A549 (cell line): ENCODE measurements at regions not wholly inside any gene's neighbourhood (a gene's known extent, or its start where the extent isn't known, plus 50 kb on each side); places are given as distances from the start of the nearest gene placed in this dataset.

Experiments
- ATAC-seq, 2 experiments: fragments of 200-7000 bp in 1 of 2; fragments of >200 bp in 1 of 2; cut with Nextera tagmentation in 1 of 2; cut with Tn5 transposase in 1 of 2; 3 replicates each; pipeline versions ENCODE4 v1.8.0 to v1.9.1; 2018 to 2020; ENCODE audit warnings: mild to moderate bottlenecking in 1 of 2, moderate library complexity in 1 of 2
- CTCF ChIA-PET: fragments of 300-600 bp; sonication (Branson Sonifier 250); formaldehyde crosslinking; extraction: SDS; loops from one replicate; lab custom pipeline; 2021; ENCODE audit warnings: antibody characterized with exemption, inconsistent platforms; lab: Yijun Ruan, JAX
- POLR2A ChIA-PET: fragments of 350-600 bp; formaldehyde crosslinking; extraction: SDS; loops from one replicate; lab custom pipeline; 2021; ENCODE audit warnings: antibody characterized with exemption, inconsistent platforms; lab: Yijun Ruan, JAX
- DNase-seq, 2 experiments: peaks; one replicate each; pipeline versions ENCODE4 v3.0.0 to v3.0.0-alpha.2; 2011 to 2016; ENCODE audit warnings: low read depth in 1 of 2, low spot score in 1 of 2
- FAIRE-seq: peaks from 2 replicates; lab custom pipeline; 2011; peaks lifted over from hg19 to GRCh38; lab: Jason Lieb, UNC
- H3K27ac ChIP-seq, 2 experiments: fragments of >200 bp; sonication (Bioruptor Twin); formaldehyde crosslinking; 3 replicates each; pipeline ENCODE4 v1.5.1; 2016 to 2017
- H3K4me1 ChIP-seq: fragments of >200 bp; sonication (Bioruptor Twin); formaldehyde crosslinking; 3 replicates; pipeline ENCODE4 v1.6.1; 2016
- H3K4me2 ChIP-seq: fragments of >200 bp; sonication (Bioruptor Twin); formaldehyde crosslinking; 3 replicates; pipeline ENCODE4 v1.6.1; 2016
- H3K4me3 ChIP-seq: fragments of >200 bp; sonication (Bioruptor Twin); formaldehyde crosslinking; 3 replicates; pipeline ENCODE4 v1.5.1; 2016
- H3K9me3 ChIP-seq: fragments of >200 bp; sonication (Bioruptor Twin); formaldehyde crosslinking; 3 replicates; pipeline ENCODE4 v1.6.1; 2016
- BHLHE40 ChIP-seq: IDR thresholded peaks from 2 replicates; pipeline ENCODE4 v1.6.1; 2012; ENCODE audit warnings: low read depth, low read length, inconsistent platforms
- CTCF ChIP-seq: fragments of >200 bp; sonication (Bioruptor Twin); formaldehyde crosslinking; IDR thresholded peaks from 3 replicates; pipeline ENCODE4 v1.5.1; 2016
- EHF ChIP-seq: fragments of 250-450 bp; sonication (Bioruptor Pico); IDR thresholded peaks from 2 replicates; pipeline ENCODE4 v1.5.0; 2020; ENCODE audit warnings: mild to moderate bottlenecking
- ELK1 ChIP-seq: fragments of 150-350 bp; IDR thresholded peaks from 2 replicates; pipeline ENCODE4 v1.6.1; 2014; ENCODE audit warnings: low read depth, mild to moderate bottlenecking, low read length
- EP300 ChIP-seq, 2 experiments: fragments of >200 bp; sonication (Bioruptor Twin); formaldehyde crosslinking; IDR thresholded peaks; 2 replicates in 1 of 2; 3 replicates in 1 of 2; pipeline ENCODE4 v1.6.1; 2016 to 2017
- ESRRA ChIP-seq: fragments of 150-350 bp; IDR thresholded peaks from 2 replicates; pipeline ENCODE4 v1.6.1; 2014; ENCODE audit warnings: mild to moderate bottlenecking, low read length, borderline replicate concordance
- FOSL2 ChIP-seq, 2 experiments: fragments of 450-650 bp in 1 of 2; fragments of >200 bp in 1 of 2; sonication (Bioruptor Twin) in 1 of 2; formaldehyde crosslinking; IDR thresholded peaks; 2 replicates each; pipeline versions ENCODE4 v1.5.0 to v1.6.1; 2016 to 2020; ENCODE audit warnings: mild to moderate bottlenecking in 1 of 2, moderate library complexity in 1 of 2
- HDAC2 ChIP-seq: fragments of 200-600 bp; sonication (generic); IDR thresholded peaks from 2 replicates; pipeline ENCODE4 v1.6.1; 2016
- HEYL ChIP-seq: fragments of 250-450 bp; sonication (Bioruptor Pico); IDR thresholded peaks from 2 replicates; pipeline ENCODE4 v1.8.0; 2021; ENCODE audit warnings: mild to moderate bottlenecking, moderate library complexity
- HMGXB4 ChIP-seq: fragments of 250-450 bp; sonication (Bioruptor Pico); IDR thresholded peaks from 2 replicates; pipeline ENCODE4 v1.5.0; 2021; ENCODE audit warnings: mild to moderate bottlenecking, moderate library complexity, borderline replicate concordance
- HOXB5 ChIP-seq: fragments of 250-450 bp; sonication (Bioruptor Pico); IDR thresholded peaks from 2 replicates; pipeline ENCODE4 v1.5.0; 2020; ENCODE audit warnings: mild to moderate bottlenecking, moderate library complexity
- JUN ChIP-seq, 2 experiments: fragments of >200 bp; sonication (Bioruptor Twin); formaldehyde crosslinking; IDR thresholded peaks; 2 replicates in 1 of 2; 3 replicates in 1 of 2; pipeline ENCODE4 v1.6.1; 2016 to 2017
- JUNB ChIP-seq: fragments of >200 bp; sonication (Bioruptor Twin); formaldehyde crosslinking; IDR thresholded peaks from 2 replicates; pipeline ENCODE4 v1.6.1; 2016
- KDM1A ChIP-seq: fragments of 200-600 bp; sonication (generic); IDR thresholded peaks from 2 replicates; pipeline ENCODE4 v1.6.1; 2016; ENCODE audit warnings: low read depth, mild to moderate bottlenecking
- MAFK ChIP-seq: fragments of 450-650 bp; IDR thresholded peaks from 2 replicates; pipeline ENCODE4 v1.6.1; 2014; ENCODE audit not compliant: partially characterized antibody
- MAX ChIP-seq: IDR thresholded peaks from 2 replicates; pipeline ENCODE4 v1.6.1; 2012
- NFE2L2 ChIP-seq: fragments of 150-350 bp; conservative IDR thresholded peaks from 2 replicates; pipeline ENCODE4 v1.6.1; 2014; ENCODE audit warnings: low read length
- PHF8 ChIP-seq: fragments of 200-600 bp; sonication (generic); IDR thresholded peaks from 2 replicates; pipeline ENCODE4 v1.6.1; 2016; ENCODE audit warnings: low read depth, mild to moderate bottlenecking, antibody characterized with exemption, moderate library complexity, borderline replicate concordance
- POLR2AphosphoS2 ChIP-seq: conservative IDR thresholded peaks from 2 replicates; pipeline ENCODE4 v1.6.1; 2012; ENCODE audit warnings: low read length, improper control_type of control experiment, inconsistent platforms
- RAD21 ChIP-seq, 2 experiments: fragments of >200 bp in 1 of 2; sonication (Bioruptor Twin) in 1 of 2; formaldehyde crosslinking in 1 of 2; IDR thresholded peaks in 1 of 2; conservative IDR thresholded peaks in 1 of 2; 2 replicates in 1 of 2; 3 replicates in 1 of 2; pipeline ENCODE4 v1.6.1; 2012 to 2018; ENCODE audit warnings: inconsistent platforms in 1 of 2
- RNF2 ChIP-seq: fragments of 200-600 bp; sonication (generic); IDR thresholded peaks from 2 replicates; pipeline ENCODE4 v1.6.1; 2016; ENCODE audit warnings: low read depth, mild to moderate bottlenecking, antibody characterized with exemption, moderate library complexity, borderline replicate concordance
- SREBF2 ChIP-seq: fragments of 450-650 bp; IDR thresholded peaks from 2 replicates; pipeline ENCODE4 v1.6.1; 2014; ENCODE audit warnings: mild to moderate bottlenecking, moderate library complexity
- TFCP2L1 ChIP-seq: fragments of 250-450 bp; sonication (Bioruptor Pico); IDR thresholded peaks from 2 replicates; pipeline ENCODE4 v1.5.0; 2021; ENCODE audit warnings: mild to moderate bottlenecking
- USF2 ChIP-seq: fragments of 450-650 bp; IDR thresholded peaks from 2 replicates; pipeline ENCODE4 v1.6.1; 2014; ENCODE audit warnings: antibody characterized with exemption
- ZNF302 ChIP-seq: fragments of 250-450 bp; sonication (Bioruptor Pico); IDR thresholded peaks from 2 replicates; pipeline ENCODE4 v1.9.0; 2021; ENCODE audit warnings: inconsistent platforms, mild to moderate bottlenecking, moderate library complexity
- ZSCAN20 ChIP-seq: fragments of 250-450 bp; sonication (Bioruptor Pico); IDR thresholded peaks from 2 replicates; pipeline ENCODE4 v1.8.0; 2022; ENCODE audit warnings: mild to moderate bottlenecking, moderate library complexity
- WGBS: methylation state at CpG from one replicate; pipeline ENCODE4 v1.1.6; 2017; ENCODE audit errors: missing lambda C conversion rate; 5-methylcytosine and 5-hydroxymethylcytosine counted together

GRCh38 chr6:6893701-6894100 lies 214.1 kb upstream of the RREB1 start:
- Histone ChIP-seq H3K4me2 (no peak overlapping the region), H3K9me3 (no peaks in the 10 kb centered on the region), H3K4me1 (no peaks in the 10 kb centered on the region)
- FAIRE-seq: no peak
- DNase-seq: no peak
- 68% methylated on average over 11 of the region's 19 CpGs for WGBS
- no peak for ATAC-seq
- CTCF ChIA-PET: no interaction called here
- TF ChIP-seq TFCP2L1 (CRISPR knock-in tag) (no peak), HOXB5 (no peak), MAX (no peak), RNF2 (no peak), HDAC2 (no peak), POLR2AphosphoS2 (no peak), EHF (CRISPR knock-in tag) (no peak), ZSCAN20 (CRISPR knock-in tag) (no peak), MAFK (no peak), EP300 (IDR thresholded peaks at IDR 0.05) (no peak), PHF8 (no peak), KDM1A (no peak)
- TF ChIP-seq, all 56 proteins: peak for 0
- H3K27ac ChIP-seq: no peak overlapping the region
- no peak overlapping the region for H3K4me3 ChIP-seq
- POLR2A ChIA-PET: no interaction called here

GRCh38 chr6:6895929-6896328 lies 211.8 kb upstream of the RREB1 start:
- no peak for FAIRE-seq
- WGBS: 46% methylated on average over 3 of the region's 3 CpGs
- no peak overlapping the region for H3K4me2 ChIP-seq
- no peak overlapping the region for H3K4me3 ChIP-seq
- DNase-seq: no peak
- ChIA-PET CTCF (no interaction called here), POLR2A (no interaction called here)
- no peak overlapping the region for H3K27ac ChIP-seq
- TF ChIP-seq BHLHE40 (no peak), HEYL (CRISPR knock-in tag) (no peak), HOXB5 (no peak), CTCF (no peak), JUN (IDR thresholded peaks at IDR 0.05) (no peak), ELK1 (no peak)
- H3K4me1 ChIP-seq: no peaks in the 10 kb centered on the region
- H3K9me3 ChIP-seq: no peaks in the 10 kb centered on the region
- no peak for ATAC-seq

- H3K4me1 ChIP-seq: no peaks in the 10 kb centered on the region
- TF ChIP-seq HMGXB4 (CRISPR knock-in tag) (no peak), FOSL2 (IDR thresholded peaks at IDR 0.05) (no peak), FOSL2 (CRISPR knock-in tag; IDR thresholded peaks at IDR 0.05) (no peak), RAD21 (conservative IDR thresholded peaks at IDR 0.05 in 1 of 2, IDR thresholded peaks at IDR 0.05 in 1 of 2) (no peak), BHLHE40 (no peak), ESRRA (no peak), ZNF302 (CRISPR knock-in tag) (no peak), SREBF2 (no peak), NFE2L2 (no peak), HOXB5 (no peak), EP300 (IDR thresholded peaks at IDR 0.05) (no peak), TFCP2L1 (CRISPR knock-in tag) (no peak), JUNB (no peak), JUN (IDR thresholded peaks at IDR 0.05) (no peak), HDAC2 (no peak), USF2 (no peak)
- no peaks in the 10 kb centered on the region for H3K9me3 ChIP-seq
- DNase-seq: no peak
- POLR2A ChIA-PET: no interaction called here
- CTCF ChIA-PET: no interaction called here
- no peak for FAIRE-seq
- WGBS: 53% methylated on average over 3 of the region's 3 CpGs
- H3K4me3 ChIP-seq: no peak overlapping the region
- no peak for ATAC-seq
- H3K27ac ChIP-seq: no peak overlapping the region
- H3K4me2 ChIP-seq: no peak overlapping the region
Observed at GRCh38 chr6:6897140-6897539, 210.6 kb upstream of the RREB1 start.
